HG02938 (cell line): ENCODE measurements at regions not wholly inside any gene's neighbourhood (a gene's known extent, or its start where the extent isn't known, plus 50 kb on each side); places are given as distances from the start of the nearest gene placed in this dataset.

ENCODE experiments used
- ATAC-seq: cut with Tn5 transposase; IDR thresholded peaks from one replicate; pipeline ENCODE4 v1.9.1; 2021; ENCODE audit warnings: mild to moderate bottlenecking, moderate library complexity; ENCODE audit not compliant: unreplicated experiment

- ATAC-seq = no peak
Measured at GRCh38 chr12:131370321-131370720, 340.6 kb upstream of the SFSWAP start.

DNA sequence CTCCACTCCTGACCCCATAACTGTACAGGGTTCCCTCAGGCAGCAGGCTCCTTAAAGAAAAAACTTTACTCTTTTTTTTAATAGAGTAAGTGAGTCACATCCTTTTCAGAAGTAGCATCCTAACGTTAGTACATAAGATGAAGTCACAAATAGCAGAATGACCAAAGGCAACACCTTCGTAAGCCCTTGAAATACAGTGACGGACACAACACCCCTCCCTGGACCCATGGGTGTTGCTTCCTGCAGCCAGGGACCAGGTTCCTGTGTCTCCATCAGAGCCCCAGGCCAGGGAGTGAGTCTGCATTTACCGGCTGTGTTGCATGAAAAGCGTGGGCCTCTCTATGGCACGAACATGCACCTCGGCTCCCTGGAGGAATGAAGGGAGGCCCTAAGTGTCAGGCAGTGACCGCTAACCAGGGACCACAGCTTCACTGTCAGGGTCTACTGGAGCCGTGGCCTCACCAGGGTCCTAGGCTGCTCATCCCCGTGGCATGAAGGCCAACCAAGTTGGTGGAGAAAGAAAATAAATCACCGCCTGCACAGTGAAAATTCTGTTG lies 340.0 kb upstream of the SFSWAP start:
- no peak for ATAC-seq

GRCh38 chr12:131371401-131372170 lies 339.3 kb upstream of the SFSWAP start:
- no peak for ATAC-seq

- no peak for ATAC-seq
Measured at GRCh38 chr12:131372171-131372475, 338.8 kb upstream of the SFSWAP start.

DNA sequence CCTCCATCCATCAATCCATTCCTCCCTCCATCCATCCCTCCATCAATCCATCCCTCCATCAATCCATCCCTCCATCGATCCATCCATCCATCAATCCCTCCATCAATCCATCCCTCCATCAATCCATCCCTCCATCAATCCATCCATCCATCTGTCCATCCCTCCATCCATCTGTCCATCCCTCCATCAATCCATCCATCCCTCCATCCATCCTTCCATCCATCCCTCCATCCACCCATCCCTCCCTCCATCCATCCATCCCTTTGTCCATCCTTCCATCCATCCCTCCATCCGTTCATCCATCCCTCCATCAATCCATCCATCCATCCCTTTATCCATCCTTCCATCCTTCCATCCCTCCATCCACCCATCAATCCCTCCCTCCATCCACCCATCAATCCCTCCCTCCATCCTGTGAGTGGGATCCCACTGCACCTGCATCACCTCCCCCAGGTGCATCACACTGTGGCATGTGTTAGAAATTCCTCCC lies 338.1 kb upstream of the SFSWAP start:
- ATAC-seq = no peak

DNA sequence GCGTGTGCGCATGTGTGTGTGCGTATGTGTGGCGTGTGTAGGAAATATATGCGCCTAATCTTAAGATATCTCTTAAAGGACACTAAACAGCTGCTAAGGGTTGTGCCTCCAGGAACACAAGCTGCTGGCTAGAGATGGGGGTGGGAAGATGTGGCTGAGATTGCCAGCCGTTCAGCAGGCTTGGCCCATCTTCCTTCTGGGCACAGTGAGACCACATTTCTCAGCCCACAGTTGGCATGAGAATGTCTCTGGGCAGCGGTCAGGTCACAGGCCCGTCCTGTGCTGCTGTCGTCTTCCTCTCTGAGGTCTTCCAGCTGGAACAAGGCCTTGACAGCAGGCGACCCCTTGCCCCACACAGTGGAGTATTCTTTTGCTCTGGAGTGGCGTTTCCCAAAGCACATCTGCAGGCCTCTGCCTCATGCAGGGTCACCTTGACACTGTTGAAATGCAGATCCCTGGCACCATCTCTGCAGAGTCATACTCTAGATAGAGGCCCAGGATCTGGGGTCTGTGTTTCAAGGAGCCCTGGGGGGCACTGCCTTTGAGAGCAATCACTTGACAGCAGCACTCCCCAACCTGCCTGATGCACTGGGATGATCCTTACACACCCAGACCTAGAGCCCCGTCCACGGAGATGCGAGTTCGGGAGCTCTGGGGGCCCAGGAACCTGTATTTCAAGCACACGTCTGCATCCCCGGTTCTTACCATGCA lies 335.5 kb upstream of the SFSWAP start:
- ATAC-seq = no peak

DNA sequence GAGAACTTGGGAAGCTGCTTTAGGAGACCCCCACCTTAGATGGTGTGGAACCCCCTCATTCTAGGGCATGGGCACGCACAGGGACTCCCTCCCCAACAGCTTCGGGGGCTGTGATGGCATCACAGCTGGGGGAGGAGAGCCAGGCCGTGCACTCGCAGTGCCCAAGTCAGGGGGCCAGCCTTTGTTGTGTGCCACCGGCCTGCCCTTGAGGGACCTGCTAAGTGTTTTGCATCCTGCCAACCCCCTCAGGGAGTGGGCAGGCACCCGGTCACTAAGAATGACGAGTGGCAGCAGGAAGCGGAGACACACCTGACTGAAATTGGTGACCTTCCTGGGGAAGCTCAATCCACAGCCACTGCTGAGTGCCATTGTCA lies 334.9 kb upstream of the SFSWAP start:
- ATAC-seq = no peak

GRCh38 chr12:131378176-131378842 lies 332.6 kb upstream of the SFSWAP start:
- ATAC-seq = no peak

DNA sequence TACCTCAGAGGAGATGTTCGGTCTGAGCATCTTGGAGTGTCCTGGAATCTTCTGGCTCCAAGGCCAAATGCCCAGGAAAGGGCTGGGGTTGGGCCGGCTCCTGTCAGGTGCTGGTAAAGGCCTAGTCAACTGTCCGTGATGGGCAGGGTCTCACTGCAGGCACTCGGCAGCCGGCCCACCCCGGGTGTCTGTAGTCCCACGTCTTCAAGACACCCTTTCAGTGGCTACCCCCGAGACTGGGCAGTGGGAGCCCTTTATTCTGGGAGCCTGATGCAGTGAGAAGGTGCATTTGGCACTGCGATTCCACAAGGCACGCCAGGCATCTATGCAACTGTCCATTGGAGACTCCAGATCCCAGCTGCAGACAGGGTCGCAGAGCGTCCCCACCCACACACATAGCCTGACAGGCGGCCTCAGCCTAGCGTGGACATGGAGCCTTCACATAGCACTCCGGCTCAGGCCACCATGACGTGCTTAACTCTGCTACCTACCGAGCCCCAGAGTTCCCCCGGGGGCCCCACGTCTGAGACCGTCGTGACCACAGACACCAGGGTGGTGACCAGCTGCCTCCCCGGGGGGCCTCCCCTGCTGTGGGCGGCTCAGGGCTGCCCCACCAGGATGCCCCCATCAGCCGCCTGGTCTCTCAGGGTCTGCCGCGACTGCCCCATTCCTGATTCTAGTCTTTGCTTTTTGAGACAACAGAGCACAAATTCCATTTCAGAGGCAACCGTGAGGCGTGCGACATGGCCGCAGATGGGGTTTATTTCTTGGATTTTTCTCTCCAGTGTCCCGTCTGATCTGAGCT lies 331.8 kb upstream of the SFSWAP start:
- no peak for ATAC-seq

GRCh38 chr12:131379738-131380137 lies 331.2 kb upstream of the SFSWAP start:
- no peak for ATAC-seq

DNA sequence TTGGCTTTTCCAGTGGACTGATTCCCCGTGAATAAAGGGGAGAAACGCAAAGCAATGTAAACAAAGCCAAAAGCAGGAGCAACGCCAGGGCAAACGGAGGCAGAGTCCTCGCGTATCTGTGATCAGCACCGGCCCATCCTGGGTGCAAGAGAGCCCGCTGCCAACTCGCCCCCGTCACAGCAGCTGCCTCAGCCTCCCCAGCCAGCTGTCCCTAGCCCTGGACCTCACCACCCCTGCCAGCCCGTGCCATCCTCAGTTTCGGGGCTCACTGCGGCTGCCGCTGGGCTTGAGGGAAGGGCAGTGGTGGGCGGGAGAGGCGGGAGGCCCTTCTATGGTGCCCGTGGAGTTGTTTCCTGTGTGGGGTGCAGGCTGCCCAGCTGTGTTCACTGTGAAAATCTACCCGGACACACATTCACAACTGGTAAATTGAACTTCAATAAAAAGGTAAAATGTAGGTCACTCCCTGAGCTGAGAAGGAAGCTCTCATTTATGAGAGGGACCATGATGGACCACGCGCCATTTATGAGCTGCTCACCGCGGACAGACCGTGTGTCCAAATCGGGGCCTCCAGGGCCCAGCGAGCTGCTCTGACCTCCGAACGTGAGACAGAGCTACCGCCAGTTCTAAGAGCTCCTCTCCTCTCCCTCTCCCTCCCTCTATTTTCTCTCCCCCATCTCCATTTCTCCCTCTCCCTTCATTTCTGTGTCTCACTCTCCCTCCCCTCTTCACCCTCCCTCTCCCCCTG lies 330.5 kb upstream of the SFSWAP start:
- ATAC-seq = no peak

GRCh38 chr12:131380965-131381705 lies 329.8 kb upstream of the SFSWAP start:
- ATAC-seq = no peak

DNA sequence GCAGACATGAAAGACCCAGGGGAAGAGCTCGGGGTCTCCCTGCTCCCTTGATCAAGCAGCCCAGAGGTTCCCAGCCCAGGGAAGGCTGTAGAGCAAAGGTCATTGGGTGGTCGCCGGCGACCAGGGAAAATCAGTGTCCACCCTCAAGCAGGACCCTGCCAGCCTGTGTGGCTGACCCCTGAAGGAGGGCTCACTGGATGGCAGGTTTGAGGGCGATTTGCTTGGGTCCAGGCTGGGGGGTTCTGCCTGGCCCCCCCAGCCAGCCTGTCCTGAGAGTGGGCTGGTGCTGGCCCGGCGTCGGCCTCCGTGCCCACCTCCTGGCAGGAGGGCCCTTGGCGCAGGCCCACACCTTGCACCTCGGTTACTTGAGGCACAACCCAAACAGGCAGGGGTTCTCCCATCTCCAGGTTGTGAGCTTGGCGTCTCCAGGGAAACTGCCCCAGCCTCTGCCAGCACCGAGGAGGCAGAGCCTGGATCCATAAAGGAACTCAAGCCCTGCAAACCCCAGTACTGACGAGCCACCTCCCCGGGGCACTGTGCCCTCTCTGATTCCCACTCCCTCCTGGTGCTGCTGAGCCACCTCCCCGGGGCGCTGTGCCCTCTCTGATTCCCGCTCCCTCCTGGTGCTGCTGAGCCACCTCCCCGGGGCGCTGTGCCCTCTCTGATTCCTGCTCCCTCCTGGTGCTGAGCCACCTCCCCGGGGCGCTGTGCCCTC lies 329.0 kb upstream of the SFSWAP start:
- no peak for ATAC-seq

- no peak for ATAC-seq
Measured at GRCh38 chr12:131383291-131383690, 327.6 kb upstream of the SFSWAP start.

GRCh38 chr12:131383741-131384543 lies 326.9 kb upstream of the SFSWAP start:
- ATAC-seq = no peak

DNA sequence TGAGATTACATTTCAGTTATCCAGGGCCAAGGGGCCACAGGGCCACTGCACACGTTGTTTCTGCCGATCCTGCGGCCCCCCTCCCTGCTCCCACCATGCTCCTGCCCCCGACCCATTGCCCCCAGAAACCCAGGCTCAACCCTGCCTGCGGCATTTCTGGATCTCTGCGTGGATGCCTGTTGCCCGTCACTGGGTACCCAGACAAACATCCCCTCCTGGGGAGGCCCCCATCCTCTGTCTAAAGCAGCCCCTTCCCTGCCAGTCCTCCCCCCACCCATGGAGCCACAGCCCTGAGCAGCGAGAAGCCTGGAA lies 326.4 kb upstream of the SFSWAP start:
- no peak for ATAC-seq

GRCh38 chr12:131385313-131386166 lies 325.4 kb upstream of the SFSWAP start:
- ATAC-seq = no peak
